Germinal center (tissue), 1 donor: ENCODE measurements at regions not wholly inside any gene's neighbourhood (a gene's known extent, or its start where the extent isn't known, plus 50 kb on each side); places are given as distances from the start of the nearest gene placed in this dataset.
"Not testable (repeated sequence)": the region's sequence is repeated elsewhere in the genome, so short reads cannot be mapped to it uniquely, and the experiment has no call there.

ENCODE experiments used
- DNase-seq: peaks from one replicate; pipeline ENCODE4 v3.0.0; 2012; ENCODE audit warnings: mixed read lengths, low spot score

- no peak for DNase-seq
These were observed 176.4 kb upstream of the ZKSCAN2 start for GRCh38 chr16:25434064-25434463.

GRCh38 chr16:25433388-25433787, 175.7 kb upstream of the ZKSCAN2 start:
- no peak for DNase-seq

GRCh38 chr16:25431472-25431871, 173.8 kb upstream of the ZKSCAN2 start:
- DNase-seq: no peak

- no peak for DNase-seq
These were observed 169.2 kb upstream of the ZKSCAN2 start for GRCh38 chr16:25426829-25427228.

- DNase-seq: no peak
These were observed 162.0 kb upstream of the ZKSCAN2 start for GRCh38 chr16:25419681-25420080.

DNA sequence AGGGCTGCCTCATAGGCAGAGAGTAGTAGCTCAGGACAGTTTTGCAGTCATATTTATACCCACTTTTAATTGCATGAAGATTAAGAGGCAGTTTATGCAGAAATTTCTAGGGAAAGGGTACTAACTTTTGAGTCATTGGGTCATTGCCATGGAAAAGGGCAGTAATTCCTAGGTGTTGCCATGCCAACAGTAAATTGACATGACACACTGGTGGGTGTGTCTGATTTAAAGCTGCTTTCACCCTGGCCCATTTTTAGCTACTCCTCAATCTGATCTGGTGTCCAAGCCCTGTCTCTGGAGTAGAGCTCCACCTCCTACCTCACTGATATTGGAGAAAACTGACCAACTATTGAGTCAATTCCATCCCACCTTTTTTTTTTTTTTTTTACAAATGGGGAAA, 161.5 kb upstream of the ZKSCAN2 start:
- no peak for DNase-seq

DNA sequence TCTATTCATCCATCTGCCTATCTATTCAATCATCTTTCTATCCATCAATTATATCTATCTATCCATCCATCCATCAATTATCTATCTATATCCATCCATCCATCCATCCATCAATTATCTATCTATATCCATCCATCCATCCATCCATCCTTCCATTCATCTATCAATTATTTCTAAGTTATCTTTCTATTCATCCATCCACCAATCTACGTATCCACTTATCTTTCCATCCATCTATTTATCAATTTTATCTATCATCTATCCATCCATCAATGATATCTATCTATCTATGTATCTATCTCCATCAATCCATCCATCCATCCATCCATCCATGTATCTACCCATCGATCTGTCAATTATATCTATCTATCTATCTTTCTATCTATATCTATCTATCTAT, 158.4 kb upstream of the ZKSCAN2 start:
- DNase-seq: no peak

DNA sequence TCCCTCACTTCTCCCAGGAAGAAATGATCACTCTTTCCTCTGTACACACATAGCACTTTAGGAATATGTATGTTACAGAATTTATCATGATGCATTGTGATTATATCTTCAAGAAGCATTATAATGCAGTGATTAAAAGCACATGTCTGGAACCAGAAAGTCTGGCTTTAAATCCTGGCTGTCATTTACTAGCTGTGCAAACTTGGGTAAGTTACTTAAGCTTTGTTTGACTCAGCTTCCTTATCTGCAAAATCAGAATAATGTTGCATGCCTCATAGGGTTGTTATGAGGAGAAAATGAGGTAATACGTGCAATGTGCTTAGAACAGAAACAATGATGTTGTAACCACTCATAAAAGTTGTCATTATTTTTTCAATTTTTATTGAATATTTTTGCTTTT, 156.3 kb upstream of the ZKSCAN2 start:
- DNase-seq: no peak

GRCh38 chr16:25413133-25413532, 155.5 kb upstream of the ZKSCAN2 start:
- DNase-seq: no peak

DNA sequence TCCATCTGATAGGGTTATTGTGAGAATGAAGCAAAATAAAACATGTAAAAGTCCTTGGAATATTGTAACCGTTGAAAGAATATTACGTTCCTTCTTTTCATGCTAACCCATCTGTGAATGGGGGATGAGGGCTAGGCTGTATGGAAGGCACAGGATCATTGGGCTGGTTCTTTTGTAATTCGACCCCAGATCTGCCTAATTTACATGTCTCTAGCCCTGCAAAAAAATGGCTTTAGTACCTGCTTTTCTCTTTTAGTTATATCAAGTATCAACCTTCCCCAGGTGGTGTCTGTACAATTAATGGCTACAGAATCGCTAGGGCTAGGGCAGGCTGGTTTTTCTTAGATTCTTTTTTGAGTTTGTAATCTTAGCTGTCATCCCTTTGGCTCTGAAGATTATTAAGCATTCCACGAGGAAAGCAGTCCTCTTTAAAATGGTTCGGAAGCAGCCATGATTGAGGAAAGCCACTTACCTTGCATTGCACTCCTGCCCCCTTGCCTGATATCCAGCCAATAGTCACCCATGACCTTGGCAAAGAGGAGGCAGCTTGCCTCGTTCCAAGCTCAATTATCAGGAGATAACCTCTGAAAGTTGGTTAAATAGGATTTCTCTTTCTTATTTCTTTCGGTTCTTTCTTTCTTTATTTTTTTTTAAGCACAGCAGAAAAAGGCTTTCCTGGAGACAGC, 153.9 kb upstream of the ZKSCAN2 start:
- DNase-seq: no peak

DNA sequence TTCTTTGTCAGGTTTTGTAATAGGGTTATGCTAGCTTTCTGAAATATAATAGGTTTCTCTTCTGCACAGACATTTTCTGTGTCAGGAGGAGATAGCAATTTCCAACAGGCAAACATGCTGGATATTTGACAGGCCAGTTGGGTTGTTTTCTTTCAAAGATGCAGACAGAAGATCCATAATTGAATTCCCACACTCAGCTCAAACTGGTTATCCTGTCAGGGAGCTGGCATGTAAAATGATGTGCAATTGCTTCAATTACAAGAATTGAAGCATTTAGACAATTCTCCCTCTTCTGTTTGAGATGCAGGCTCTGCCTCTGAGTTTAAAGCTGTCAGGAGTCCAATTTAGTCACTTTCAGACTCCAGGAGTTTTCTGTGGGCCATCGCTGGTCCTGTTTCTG, 146.2 kb upstream of the ZKSCAN2 start:
- no peak for DNase-seq

- no peak for DNase-seq
These were observed 137.9 kb upstream of the ZKSCAN2 start for GRCh38 chr16:25395528-25395927.

GRCh38 chr16:25390761-25391160, 133.1 kb upstream of the ZKSCAN2 start:
- DNase-seq: no peak

DNA sequence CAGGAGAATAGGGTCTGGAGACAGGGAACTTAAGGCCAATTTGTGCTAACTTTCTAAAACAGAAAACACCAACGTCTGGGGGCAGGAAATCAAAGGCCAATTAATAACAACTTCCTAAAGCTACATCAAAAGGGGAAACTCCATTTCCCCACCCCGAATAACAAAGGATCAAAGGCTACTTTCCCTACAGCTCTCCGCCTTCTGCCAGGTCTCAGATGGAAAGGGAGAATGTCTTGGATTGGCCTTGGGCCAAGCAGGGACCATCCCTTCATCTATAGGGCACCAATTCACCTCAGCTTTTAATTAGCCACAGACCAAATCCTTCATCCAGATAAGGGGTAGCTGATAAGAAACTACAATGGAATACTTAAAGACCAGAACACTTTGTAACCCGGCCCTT, 116.9 kb upstream of the ZKSCAN2 start:
- DNase-seq: no peak

DNA sequence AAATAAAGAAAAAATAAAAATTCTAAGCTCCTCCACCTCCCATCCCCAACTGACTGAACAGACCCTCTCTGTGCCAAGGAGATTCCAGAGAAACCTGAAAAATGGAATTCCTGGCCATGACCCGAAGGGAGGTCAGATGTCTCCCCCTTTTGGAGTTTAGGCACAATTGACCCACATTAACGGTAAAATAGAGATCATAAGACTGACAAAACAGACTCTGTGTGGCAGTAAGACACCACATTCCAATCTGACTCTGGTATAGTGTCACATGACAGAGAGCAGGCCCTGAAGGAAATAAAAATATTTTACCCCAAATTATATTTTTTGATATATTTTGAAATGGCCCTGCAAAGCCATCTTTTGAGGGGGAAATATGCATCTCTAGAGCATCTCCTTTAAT, 115.1 kb upstream of the ZKSCAN2 start:
- no peak for DNase-seq

GRCh38 chr16:25371342-25371741, 113.7 kb upstream of the ZKSCAN2 start:
- DNase-seq: no peak

DNA sequence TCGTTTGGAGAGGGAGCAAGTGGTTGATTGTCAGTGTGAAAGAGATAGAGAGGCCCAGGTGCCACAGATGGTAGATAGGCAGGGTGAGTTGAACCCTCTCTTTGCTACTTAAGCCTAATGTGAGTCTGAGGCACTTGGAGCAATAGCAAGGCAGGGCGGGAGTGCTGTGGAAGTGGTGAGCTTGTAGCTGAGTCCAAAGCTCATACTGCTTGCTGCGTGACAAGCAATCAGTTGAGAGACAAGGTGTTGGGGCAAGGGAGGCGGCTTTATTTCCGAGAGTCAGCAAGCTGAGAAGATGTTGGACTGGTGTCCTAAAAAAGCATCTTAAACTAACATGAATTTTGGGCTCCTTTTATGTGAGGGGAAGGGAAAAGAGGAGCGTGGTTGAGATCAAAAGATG, 112.9 kb upstream of the ZKSCAN2 start:
- DNase-seq: no peak

GRCh38 chr16:25367773-25368524, 110.3 kb upstream of the ZKSCAN2 start:
- no peak for DNase-seq

DNA sequence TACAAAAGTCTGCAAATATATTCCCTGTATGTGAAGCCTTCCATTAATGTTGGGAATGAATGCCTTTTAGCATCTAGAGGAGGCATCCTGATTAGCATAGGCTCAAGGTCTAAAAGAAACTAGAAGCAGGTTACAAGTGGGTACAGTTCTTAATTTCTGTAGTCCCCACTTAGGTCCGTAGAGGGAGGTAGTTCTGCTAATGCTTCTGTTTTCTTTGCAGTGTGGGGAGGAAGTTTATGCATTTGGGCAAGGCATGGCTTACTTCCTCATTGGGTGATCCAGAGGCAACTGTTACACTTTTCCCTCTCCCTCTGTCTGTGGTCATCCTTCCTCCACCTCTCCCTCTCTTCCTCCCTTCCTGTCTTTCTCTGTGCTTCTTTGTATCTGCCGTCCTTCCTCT, 108.4 kb upstream of the ZKSCAN2 start:
- peak; percentile 6 for DNase-seq

DNA sequence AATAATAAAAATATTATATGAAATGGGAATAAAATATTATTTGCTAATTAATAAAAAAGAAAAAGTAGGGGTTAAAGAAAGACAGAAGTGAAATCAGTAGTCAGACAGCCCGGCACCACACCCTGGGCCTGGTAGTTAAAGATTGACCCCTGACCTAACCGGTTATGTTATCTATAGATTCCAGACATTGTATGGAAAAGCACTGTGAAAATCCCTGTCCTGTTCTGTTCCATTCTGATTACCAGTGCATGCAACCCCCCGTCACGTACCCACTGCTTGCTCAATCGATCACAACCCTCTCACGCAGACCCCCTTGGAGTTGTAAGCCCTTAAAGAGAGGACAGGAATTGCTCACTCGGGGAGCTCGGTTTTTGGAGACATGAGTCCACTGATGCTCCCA, 101.9 kb upstream of the ZKSCAN2 start:
- DNase-seq: not testable (repeated sequence)

- DNase-seq: no peak
These were observed 86.4 kb upstream of the ZKSCAN2 start for GRCh38 chr16:25344006-25344405.

DNA sequence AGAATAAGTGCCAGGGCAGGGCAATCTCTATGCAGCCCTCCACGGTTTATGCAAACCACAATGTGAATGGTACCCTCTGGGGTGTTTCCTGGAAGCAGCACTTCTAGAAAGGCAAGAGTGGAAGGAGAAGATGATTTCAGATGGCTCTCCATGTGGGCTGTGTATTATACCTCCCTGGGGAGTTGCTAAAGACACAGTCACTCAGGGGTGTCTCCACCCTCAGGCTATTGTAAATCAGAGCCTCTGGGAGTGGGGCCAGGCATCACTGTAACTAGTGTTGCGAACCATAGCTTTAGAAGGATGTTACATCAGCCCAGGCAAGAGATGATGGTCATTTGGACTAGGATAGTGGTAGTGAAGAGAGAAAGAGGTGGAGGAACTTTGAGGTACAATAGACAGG, 83.3 kb upstream of the ZKSCAN2 start:
- DNase-seq: no peak

GRCh38 chr16:25317732-25318316, 60.2 kb upstream of the ZKSCAN2 start:
- no peak for DNase-seq

GRCh38 chr16:25311950-25312349, 54.3 kb upstream of the ZKSCAN2 start:
- DNase-seq: no peak
